Heart right ventricle (tissue), 16 donors: ENCODE measurements at regions not wholly inside any gene's neighbourhood (a gene's known extent, or its start where the extent isn't known, plus 50 kb on each side); places are given as distances from the start of the nearest gene placed in this dataset.

ENCODE experiments used
- ATAC-seq, 8 donors: fragments of 200-7000 bp; cut with Tn5 transposase; one replicate each; pipeline ENCODE4 v1.9.1; 2020; ENCODE audit warnings: mild to moderate bottlenecking in 8 of 8, moderate library complexity in 8 of 8, moderate number of reproducible peaks in 1 of 8
- DNase-seq, 2 donors: peaks; one replicate each; pipeline ENCODE4 v3.0.0-alpha.2; 2020
- H3K27ac ChIP-seq, 10 donors: fragments of 200-600 bp; sonication (generic) in 2 of 10; one replicate each; pipeline versions ENCODE4 v1.5.0 to v1.8.0; 2020 to 2022; ENCODE audit warnings: mild to moderate bottlenecking in 3 of 10
- H3K27me3 ChIP-seq, 7 donors: fragments of 200-600 bp; one replicate each; pipeline ENCODE4 v1.8.0; 2021 to 2022; ENCODE audit warnings: mild to moderate bottlenecking in 2 of 7
- H3K36me3 ChIP-seq, 9 donors: fragments of 200-600 bp; sonication (generic) in 1 of 9; one replicate each; pipeline versions ENCODE4 v1.5.0 to v1.8.0; 2020 to 2022; ENCODE audit warnings: mild to moderate bottlenecking in 2 of 9
- H3K4me1 ChIP-seq, 9 donors: fragments of 200-600 bp; sonication (generic) in 1 of 9; one replicate each; pipeline versions ENCODE4 v1.5.0 to v1.8.0; 2020 to 2022; ENCODE audit warnings: mild to moderate bottlenecking in 4 of 9
- H3K4me3 ChIP-seq, 10 donors: fragments of 200-600 bp; sonication (generic) in 2 of 10; one replicate each; pipeline versions ENCODE4 v1.5.0 to v1.8.0; 2020 to 2022; ENCODE audit warnings: mild to moderate bottlenecking in 7 of 10, moderate library complexity in 2 of 10
- H3K9me3 ChIP-seq, 11 donors: fragments of 200-600 bp in 10 of 11; sonication (generic) in 2 of 11; one replicate each; pipeline versions ENCODE4 v1.5.0 to v1.8.0; 2013 to 2022; ENCODE audit warnings: mild to moderate bottlenecking in 2 of 11, control low read depth in 1 of 11, moderate library complexity in 1 of 11
- WGBS, 2 donors: extraction: QIAGEN DNeasy Blood & Tissue Kit; methylation state at CpG; one replicate each; pipeline ENCODE4 v1.1.7; 2013; ENCODE audit warnings: inconsistent platforms in 1 of 2; 5-methylcytosine and 5-hydroxymethylcytosine counted together
- intact Hi-C, 10 donors: fragments of 100-400 bp; cut with DNase I; formaldehyde crosslinking; loops; one replicate each; pipeline versions ENCODE4 v1.11.1 to v1.14.2; 2022
- TF ChIP-seq, protein P1 (sequence below), 9 donors: fragments of 200-600 bp; sonication (generic) in 2 of 9; IDR thresholded peaks; one replicate each; pipeline versions ENCODE4 v1.5.0 to v1.8.0; 2021 to 2022; ENCODE audit warnings: antibody characterized with exemption in 9 of 9, mild to moderate bottlenecking in 5 of 9, moderate library complexity in 1 of 9
- donor health status: Arrhythmogenic right ventricular cardiomyopathy.
- donor health status: ischemic (EF 13 %, LVEDD 7.1; RV severe dilation, severe dysfunction).
- donor health status: healthy with polysubstance abuse.
- donor health status: DM: no; HTN: yes; CAD: no.
- donor health status: DM: no; HTN: no; CAD: no.
- donor health status: ischemic (EF 25% LVEDD 6.9; RV normal size, moderate dysfunction).
- donor health status: ischemic (EF 25% LVEDD 5.7; RV mildly dilated, moderate dysfunction).
- donor health status: healthy.
- donor health status: DM: yes; HTN: yes; CAD: no.
- donor health status: Ischemic cardiomyopathy.
- donor health status: ischemic (EF 35%, LVEDD 5.7; RV mildly dilated, moderate dysfunction).
- donor health status: nonischemic (EF 11% LVEDD 7.7; RV severe dilation, severe dysfunction).
- donor health status: DM: yes; HTN: yes; CAD: no.
- donor health status: PGD.
- donor health status: ischemic (EF 29% LVEDD 5.4; RV normal size, mild dysfunction).
- donor health status: nonischemic (EF 23%, LVEDD 6.1; RV moderate dilation, normal function).

GRCh38 chr2:239551206-239551605 is 150.4 kb upstream of the HDAC4 start:
- ATAC-seq = no peak
- 85 to 90% methylated on average over 6 of the region's 6 CpGs for WGBS, 2 donors
- H3K4me3 ChIP-seq = no peak overlapping the region
- no peaks in the 10 kb centered on the region for H3K9me3 ChIP-seq
- no peak overlapping the region for H3K27ac ChIP-seq
- no peak for DNase-seq
- intact Hi-C loops = no loop called here
- peaks cover 0 to 52% (median 19%) of the 10 kb centered on the region in 7 donors for H3K27me3 ChIP-seq
- no peaks in the 10 kb centered on the region for H3K4me1 ChIP-seq
- TF ChIP-seq, protein P1, sequence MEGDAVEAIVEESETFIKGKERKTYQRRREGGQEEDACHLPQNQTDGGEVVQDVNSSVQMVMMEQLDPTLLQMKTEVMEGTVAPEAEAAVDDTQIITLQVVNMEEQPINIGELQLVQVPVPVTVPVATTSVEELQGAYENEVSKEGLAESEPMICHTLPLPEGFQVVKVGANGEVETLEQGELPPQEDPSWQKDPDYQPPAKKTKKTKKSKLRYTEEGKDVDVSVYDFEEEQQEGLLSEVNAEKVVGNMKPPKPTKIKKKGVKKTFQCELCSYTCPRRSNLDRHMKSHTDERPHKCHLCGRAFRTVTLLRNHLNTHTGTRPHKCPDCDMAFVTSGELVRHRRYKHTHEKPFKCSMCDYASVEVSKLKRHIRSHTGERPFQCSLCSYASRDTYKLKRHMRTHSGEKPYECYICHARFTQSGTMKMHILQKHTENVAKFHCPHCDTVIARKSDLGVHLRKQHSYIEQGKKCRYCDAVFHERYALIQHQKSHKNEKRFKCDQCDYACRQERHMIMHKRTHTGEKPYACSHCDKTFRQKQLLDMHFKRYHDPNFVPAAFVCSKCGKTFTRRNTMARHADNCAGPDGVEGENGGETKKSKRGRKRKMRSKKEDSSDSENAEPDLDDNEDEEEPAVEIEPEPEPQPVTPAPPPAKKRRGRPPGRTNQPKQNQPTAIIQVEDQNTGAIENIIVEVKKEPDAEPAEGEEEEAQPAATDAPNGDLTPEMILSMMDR (IDR thresholded peaks at IDR 0.05) = no peak
- H3K36me3 ChIP-seq = no peaks in the 10 kb centered on the region

DNA sequence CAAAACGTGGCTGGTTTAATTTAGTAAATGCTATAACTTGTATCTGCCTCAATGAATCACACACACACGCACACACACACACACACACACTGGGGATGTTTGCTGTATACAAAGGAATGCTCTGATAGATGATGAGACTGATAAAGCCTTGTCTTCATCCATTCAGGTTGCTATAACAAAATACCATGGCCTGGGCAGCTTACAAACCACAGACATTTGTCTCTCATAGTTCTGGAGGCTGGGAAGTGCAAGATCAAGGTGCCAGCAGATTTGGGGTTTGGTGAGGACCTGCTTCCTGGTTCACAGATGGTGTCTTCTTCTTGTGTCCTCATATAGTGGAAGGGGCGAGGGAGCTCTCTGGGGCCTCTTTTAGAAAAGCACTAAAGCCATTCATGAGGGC is 149.5 kb upstream of the HDAC4 start:
- intact Hi-C loops = no loop called here
- no peaks in the 10 kb centered on the region for H3K9me3 ChIP-seq
- DNase-seq (no peak), ATAC-seq (no peak)
- no peaks in the 10 kb centered on the region for H3K4me1 ChIP-seq
- TF ChIP-seq, protein P1 (IDR thresholded peaks at IDR 0.05) = no peak
- peaks cover 0 to 54% (median 28%) of the 10 kb centered on the region in 7 donors for H3K27me3 ChIP-seq
- no peak overlapping the region for H3K27ac ChIP-seq
- H3K4me3 ChIP-seq = no peak overlapping the region
- WGBS, 2 donors = 49 to 52% methylated on average over 3 of the region's 3 CpGs
- H3K36me3 ChIP-seq = no peaks in the 10 kb centered on the region

DNA sequence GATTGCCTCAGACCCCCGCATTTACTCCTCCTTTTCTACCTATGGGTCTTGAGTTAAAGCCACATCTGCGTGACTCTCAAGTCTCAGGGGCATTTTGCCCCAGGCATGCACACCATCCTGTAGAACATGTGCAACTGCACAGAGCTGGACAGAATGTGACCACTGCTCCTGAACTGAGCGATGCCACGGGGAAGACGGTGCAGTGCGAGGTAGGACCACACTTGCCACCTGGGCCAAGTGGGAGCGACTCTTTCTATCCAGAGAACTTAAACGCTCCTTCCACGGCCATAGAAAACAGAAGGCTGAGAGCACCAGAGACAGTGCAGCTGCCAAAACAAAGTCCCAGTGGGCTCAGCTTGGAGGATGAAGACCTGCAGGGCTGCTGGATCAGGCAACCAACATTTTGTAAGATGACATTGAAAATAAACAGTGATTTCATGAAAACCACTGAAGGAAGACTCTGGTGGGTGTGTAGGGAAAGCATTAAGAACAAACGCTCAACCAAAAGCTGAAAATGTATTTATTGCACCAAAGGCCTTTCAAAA is 149.0 kb upstream of the HDAC4 start:
- Histone ChIP-seq H3K27ac (no peak overlapping the region), H3K36me3 (no peaks in the 10 kb centered on the region), H3K4me3 (no peak overlapping the region), H3K9me3 (no peaks in the 10 kb centered on the region), H3K4me1 (no peaks in the 10 kb centered on the region), H3K27me3 (peaks cover 0 to 57% (median 33%) of the 10 kb centered on the region in 7 donors)
- WGBS, 2 donors = 76 to 82% methylated on average over 10 of the region's 10 CpGs
- TF ChIP-seq, protein P1 (IDR thresholded peaks at IDR 0.05) = no peak
- peak in 1 of 8 donors; percentile 25 for ATAC-seq
- DNase-seq = no peak
- intact Hi-C loops = no loop called here

DNA sequence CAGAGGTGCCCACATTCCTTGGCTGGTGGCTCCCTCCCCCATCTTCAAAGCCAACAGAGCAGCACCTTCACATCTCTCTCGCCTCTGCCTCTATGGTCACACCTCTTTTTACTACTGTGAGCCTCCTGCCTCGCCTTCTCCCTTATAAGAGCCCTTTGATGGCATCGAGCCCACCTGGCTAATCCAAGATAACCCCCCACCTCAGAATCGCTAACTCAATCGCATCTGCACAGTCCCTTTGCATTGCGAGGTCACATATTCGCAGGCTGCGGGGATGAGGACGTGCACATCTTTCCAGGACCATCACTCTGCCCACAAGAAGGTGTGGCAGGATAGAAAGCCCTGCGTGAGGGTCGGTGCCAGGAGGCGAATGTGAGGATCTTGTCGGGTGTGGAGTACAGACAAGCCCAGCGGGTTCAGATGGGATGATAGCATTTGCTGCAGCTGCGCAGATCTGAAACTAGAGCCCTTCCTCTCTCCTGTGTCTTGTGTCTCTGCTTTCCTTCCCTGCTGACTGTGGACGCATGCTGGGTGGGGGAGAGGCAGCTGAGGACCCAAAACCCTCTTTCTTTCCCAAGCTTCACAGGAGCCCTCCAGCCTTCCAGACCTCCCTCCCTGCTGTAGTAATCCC is 148.3 kb upstream of the HDAC4 start:
- 84 to 87% methylated on average over 16 of the region's 16 CpGs for WGBS, 2 donors
- Histone ChIP-seq H3K27ac (no peak overlapping the region), H3K4me1 (no peaks in the 10 kb centered on the region), H3K4me3 (no peak overlapping the region), H3K27me3 (peaks cover 0 to 58% (median 34%) of the 10 kb centered on the region in 7 donors), H3K36me3 (no peaks in the 10 kb centered on the region), H3K9me3 (no peaks in the 10 kb centered on the region)
- intact Hi-C loops = no loop called here
- TF ChIP-seq, protein P1 (IDR thresholded peaks at IDR 0.05) = no peak
- no peak for ATAC-seq
- DNase-seq = no peak
